Caco-2 (cell line): ENCODE measurements at regions not wholly inside any gene's neighbourhood (a gene's known extent, or its start where the extent isn't known, plus 50 kb on each side); places are given as distances from the start of the nearest gene placed in this dataset.

Experiments
- BruUV-seq: library from RNA; stranded (reverse); fragments of 400-500 nt; replicated peaks from 2 replicates; lab custom pipeline; 2021; lab: Mats Ljungman, UMichigan
- CTCF ChIA-PET: fragments of 300-600 bp; sonication (Branson Sonifier 250); formaldehyde crosslinking; loops from one replicate; lab custom pipeline; 2022; ENCODE audit warnings: antibody characterized with exemption; lab: Charles Lee
- POLR2A ChIA-PET: fragments of 300-600 bp; sonication (Branson Sonifier 250); formaldehyde crosslinking; loops from one replicate; lab custom pipeline; 2022; ENCODE audit warnings: antibody characterized with exemption; lab: Charles Lee
- DNase-seq, 2 experiments: peaks; one replicate each; pipeline versions ENCODE4 v3.0.0 to v3.0.0-alpha.2; 2020 to 2022
- H3K27me3 ChIP-seq: replicated peaks from 2 replicates; pipeline ENCODE4 v1.6.0; 2011; ENCODE audit warnings: low read length; ENCODE audit not compliant: control insufficient read depth, insufficient read depth
- H3K36me3 ChIP-seq: 2 replicates; pipeline ENCODE4 v1.5.1; 2011; ENCODE audit warnings: low read length; ENCODE audit not compliant: control insufficient read depth, insufficient read depth
- H3K4me1 ChIP-seq: fragments of 250-450 bp; sonication (Bioruptor Pico); 2 replicates; pipeline ENCODE4 v1.5.1; 2020; ENCODE audit warnings: mild to moderate bottlenecking
- H3K4me3 ChIP-seq: 2 replicates; pipeline ENCODE4 v1.5.1; 2011; ENCODE audit warnings: low read depth, mild to moderate bottlenecking, control low read depth, low read length
- H3K9me3 ChIP-seq: fragments of 250-450 bp; sonication (Bioruptor Pico); 2 replicates; pipeline ENCODE4 v1.5.1; 2020; ENCODE audit warnings: mild to moderate bottlenecking, moderate library complexity
- H3K27ac Mint-ChIP-seq: one replicate; pipeline ENCODE4 v1.8.0; 2022; ENCODE audit warnings: mixed read lengths; ENCODE audit not compliant: unreplicated experiment
- H3K27me3 Mint-ChIP-seq: one replicate; pipeline ENCODE4 v1.8.0; 2022; ENCODE audit warnings: mixed read lengths; ENCODE audit not compliant: insufficient read depth, unreplicated experiment
- H3K36me3 Mint-ChIP-seq: one replicate; pipeline ENCODE4 v1.8.0; 2022; ENCODE audit warnings: mild to moderate bottlenecking, mixed read lengths; ENCODE audit not compliant: insufficient read depth, unreplicated experiment
- H3K4me1 Mint-ChIP-seq: one replicate; pipeline ENCODE4 v1.8.0; 2022; ENCODE audit warnings: low read depth, mixed read lengths; ENCODE audit not compliant: unreplicated experiment
- H3K4me3 Mint-ChIP-seq: one replicate; pipeline ENCODE4 v1.8.0; 2022; ENCODE audit warnings: mild to moderate bottlenecking, moderate library complexity, mixed read lengths; ENCODE audit not compliant: unreplicated experiment
- H3K9me3 Mint-ChIP-seq: one replicate; pipeline ENCODE4 v1.8.0; 2022; ENCODE audit warnings: mixed read lengths; ENCODE audit not compliant: unreplicated experiment
- intact Hi-C: fragments of 100-400 bp; cut with micrococcal nuclease; formaldehyde crosslinking; loops from one replicate; pipeline ENCODE4 v1.10.0; 2022; ENCODE audit not compliant: unreplicated experiment
- TF ChIP-seq, protein P1 (sequence below), 2 experiments: fragments of 200-600 bp in 1 of 2; IDR thresholded peaks; 1 replicate in 1 of 2; 2 replicates in 1 of 2; pipeline versions ENCODE4 v1.5.1 to v1.8.0; 2011 to 2022; ENCODE audit warnings: antibody characterized with exemption in 1 of 2, control low read depth in 1 of 2, inconsistent platforms in 1 of 2, low read depth in 1 of 2, low read length in 1 of 2, mild to moderate bottlenecking in 1 of 2, moderate library complexity in 1 of 2; ENCODE audit not compliant: insufficient read depth in 1 of 2, severe bottlenecking in 1 of 2, unreplicated experiment in 1 of 2

DNA sequence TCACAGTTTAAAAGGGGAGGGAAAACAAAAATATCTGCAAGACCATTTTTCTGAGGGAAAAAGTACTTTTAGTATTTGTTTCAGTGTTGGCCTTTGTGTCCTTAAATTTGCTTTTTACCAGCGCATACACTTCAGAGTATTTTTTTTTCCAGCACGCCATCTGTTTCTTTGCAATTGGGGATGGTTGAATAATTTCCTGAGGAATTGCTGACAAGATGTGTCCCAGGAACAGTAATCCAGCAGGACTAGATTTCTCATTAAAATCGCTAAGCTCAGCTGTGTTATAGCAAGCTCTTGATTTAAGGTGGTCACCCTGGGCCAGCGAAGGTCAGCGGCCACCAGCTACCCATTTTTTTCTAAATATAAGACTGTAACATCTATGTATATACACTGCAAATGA lies 156.9 kb upstream of the RHOBTB1 start:
- Mint-ChIP-seq H3K36me3 (no peaks in the 10 kb centered on the region), H3K27ac (no peak overlapping the region), H3K4me3 (no peak overlapping the region), H3K4me1 (no peaks in the 10 kb centered on the region), H3K27me3 (peaks cover 11% of the 10 kb centered on the region), H3K9me3 (no peaks in the 10 kb centered on the region)
- intact Hi-C loops: no loop called here
- no peaks in the 10 kb centered on the region for H3K27me3 ChIP-seq
- POLR2A ChIA-PET: no interaction called here
- H3K4me1 ChIP-seq: no peaks in the 10 kb centered on the region
- TF ChIP-seq, protein P1, sequence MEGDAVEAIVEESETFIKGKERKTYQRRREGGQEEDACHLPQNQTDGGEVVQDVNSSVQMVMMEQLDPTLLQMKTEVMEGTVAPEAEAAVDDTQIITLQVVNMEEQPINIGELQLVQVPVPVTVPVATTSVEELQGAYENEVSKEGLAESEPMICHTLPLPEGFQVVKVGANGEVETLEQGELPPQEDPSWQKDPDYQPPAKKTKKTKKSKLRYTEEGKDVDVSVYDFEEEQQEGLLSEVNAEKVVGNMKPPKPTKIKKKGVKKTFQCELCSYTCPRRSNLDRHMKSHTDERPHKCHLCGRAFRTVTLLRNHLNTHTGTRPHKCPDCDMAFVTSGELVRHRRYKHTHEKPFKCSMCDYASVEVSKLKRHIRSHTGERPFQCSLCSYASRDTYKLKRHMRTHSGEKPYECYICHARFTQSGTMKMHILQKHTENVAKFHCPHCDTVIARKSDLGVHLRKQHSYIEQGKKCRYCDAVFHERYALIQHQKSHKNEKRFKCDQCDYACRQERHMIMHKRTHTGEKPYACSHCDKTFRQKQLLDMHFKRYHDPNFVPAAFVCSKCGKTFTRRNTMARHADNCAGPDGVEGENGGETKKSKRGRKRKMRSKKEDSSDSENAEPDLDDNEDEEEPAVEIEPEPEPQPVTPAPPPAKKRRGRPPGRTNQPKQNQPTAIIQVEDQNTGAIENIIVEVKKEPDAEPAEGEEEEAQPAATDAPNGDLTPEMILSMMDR (IDR thresholded peaks at IDR 0.05; ENCODE audit: insufficient read depth in 1 of 2, low read depth in 1 of 2, low read length in 1 of 2, severe bottlenecking in 1 of 2, unreplicated experiment in 1 of 2): no peak
- H3K36me3 ChIP-seq: no peaks in the 10 kb centered on the region
- DNase-seq: no peak
- no TSS peak for BruUV-seq
- H3K4me3 ChIP-seq: no peak overlapping the region
- CTCF ChIA-PET: no interaction called here
- H3K9me3 ChIP-seq: no peaks in the 10 kb centered on the region

GRCh38 chr10:61099756-61100155 lies 155.8 kb upstream of the RHOBTB1 start:
- Mint-ChIP-seq H3K4me1 (no peaks in the 10 kb centered on the region), H3K4me3 (no peak overlapping the region), H3K27ac (no peak overlapping the region), H3K27me3 (peaks cover 9% of the 10 kb centered on the region), H3K36me3 (no peaks in the 10 kb centered on the region), H3K9me3 (no peaks in the 10 kb centered on the region)
- no TSS peak for BruUV-seq
- DNase-seq: no peak
- no peaks in the 10 kb centered on the region for H3K36me3 ChIP-seq
- CTCF ChIA-PET: no interaction called here
- intact Hi-C loops: no loop called here
- no peaks in the 10 kb centered on the region for H3K9me3 ChIP-seq
- H3K4me3 ChIP-seq: no peak overlapping the region
- no peaks in the 10 kb centered on the region for H3K27me3 ChIP-seq
- H3K4me1 ChIP-seq: no peaks in the 10 kb centered on the region
- POLR2A ChIA-PET: interaction anchor here (0.6 kb wide), 1 partner anchor 244 kb away, joined by 4 read pairs; no protein-coding TSS in a partner anchor
- TF ChIP-seq, protein P1 (IDR thresholded peaks at IDR 0.05; ENCODE audit: insufficient read depth in 1 of 2, low read depth in 1 of 2, low read length in 1 of 2, severe bottlenecking in 1 of 2, unreplicated experiment in 1 of 2): no peak

- Mint-ChIP-seq H3K4me3 (no peak overlapping the region), H3K9me3 (no peaks in the 10 kb centered on the region), H3K4me1 (no peaks in the 10 kb centered on the region), H3K36me3 (no peaks in the 10 kb centered on the region), H3K27ac (no peak overlapping the region), H3K27me3 (peaks cover 9% of the 10 kb centered on the region)
- intact Hi-C loops: no loop called here
- no peaks in the 10 kb centered on the region for H3K9me3 ChIP-seq
- ChIA-PET POLR2A (no interaction called here), CTCF (no interaction called here)
- no peak overlapping the region for H3K4me3 ChIP-seq
- TF ChIP-seq, protein P1 (IDR thresholded peaks at IDR 0.05; ENCODE audit: insufficient read depth in 1 of 2, low read depth in 1 of 2, low read length in 1 of 2, severe bottlenecking in 1 of 2, unreplicated experiment in 1 of 2): no peak
- H3K27me3 ChIP-seq: no peaks in the 10 kb centered on the region
- no peaks in the 10 kb centered on the region for H3K4me1 ChIP-seq
- no TSS peak for BruUV-seq
- H3K36me3 ChIP-seq: no peaks in the 10 kb centered on the region
- DNase-seq: no peak
Measured at GRCh38 chr10:61098966-61099365, 155.0 kb upstream of the RHOBTB1 start.
